Choroid plexus epithelial cell (primary cell): ENCODE measurements at regions not wholly inside any gene's neighbourhood (a gene's known extent, or its start where the extent isn't known, plus 50 kb on each side); places are given as distances from the start of the nearest gene placed in this dataset.

Source experiments
- DNase-seq: peaks from one replicate; pipeline ENCODE4 v3.0.0-alpha.2; 2010; ENCODE audit warnings: low read depth
- H3K4me3 ChIP-seq: 2 replicates; pipeline ENCODE4 v1.5.1; 2011; ENCODE audit warnings: low read depth, mild to moderate bottlenecking, control low read depth, low read length, moderate library complexity
- CTCF ChIP-seq: conservative IDR thresholded peaks from 2 replicates; pipeline ENCODE4 v1.5.1; 2011; ENCODE audit warnings: low read depth, mild to moderate bottlenecking, control low read depth, inconsistent platforms, low read length, moderate library complexity

- no peak overlapping the region for H3K4me3 ChIP-seq
- TF ChIP-seq CTCF, result no peak
- no peak for DNase-seq
Measured at GRCh38 chr19:31952693-31953092, 392.7 kb upstream of the ZNF507 start.

DNA sequence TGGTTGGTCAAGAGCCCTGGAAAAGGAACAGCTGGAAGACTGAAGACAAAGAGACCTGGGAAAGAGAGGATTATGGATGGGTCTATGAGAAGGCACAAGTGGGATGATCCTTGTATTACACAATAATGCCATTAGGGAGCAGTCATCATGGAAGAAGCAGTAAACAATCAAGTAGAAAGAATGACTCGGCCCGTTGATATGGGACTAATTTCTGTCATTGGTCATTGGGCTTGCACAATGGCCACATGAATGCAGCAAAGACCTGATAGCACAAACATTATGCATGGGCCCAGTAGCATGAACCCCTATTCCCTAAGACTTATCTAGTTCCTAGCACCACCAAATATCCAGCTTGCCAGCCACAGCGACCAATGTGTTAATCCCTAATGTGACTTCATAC is 390.3 kb upstream of the ZNF507 start:
- TF ChIP-seq CTCF, result no peak
- no peak overlapping the region for H3K4me3 ChIP-seq
- DNase-seq, result no peak

- no peak for DNase-seq
- no peak for TF ChIP-seq CTCF
- H3K4me3 ChIP-seq, result no peak overlapping the region
Measured at GRCh38 chr19:31955884-31956283, 389.5 kb upstream of the ZNF507 start.

- no peak for DNase-seq
- TF ChIP-seq CTCF, result no peak
- no peak overlapping the region for H3K4me3 ChIP-seq
Measured at GRCh38 chr19:31956771-31957392, 388.5 kb upstream of the ZNF507 start.

DNA sequence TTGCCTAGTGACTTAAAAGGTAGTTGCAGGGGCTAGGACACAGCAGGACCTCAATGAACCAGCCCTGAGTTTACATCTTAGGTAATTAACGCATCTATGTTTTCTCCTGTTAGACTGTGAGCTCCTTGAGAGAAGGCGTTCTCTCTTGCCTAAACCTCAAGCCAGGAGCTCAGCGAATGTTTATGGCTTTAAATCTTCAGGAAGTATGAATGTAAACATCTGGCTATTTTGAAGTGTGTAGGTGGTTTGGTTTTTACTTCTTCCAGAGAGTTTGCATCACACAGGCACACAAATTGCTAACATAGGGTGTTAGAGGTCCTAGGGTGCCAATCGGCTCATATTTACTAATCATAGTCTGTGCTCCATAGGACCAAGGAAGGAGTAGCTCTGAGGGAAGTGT is 387.7 kb upstream of the ZNF507 start:
- no peak for DNase-seq
- H3K4me3 ChIP-seq, result no peak overlapping the region
- TF ChIP-seq CTCF, result no peak

- H3K4me3 ChIP-seq, result no peak overlapping the region
- TF ChIP-seq CTCF, result no peak
- DNase-seq, result no peak
Measured at GRCh38 chr19:31959527-31960018, 385.8 kb upstream of the ZNF507 start.

- no peak for TF ChIP-seq CTCF
- no peak for DNase-seq
- H3K4me3 ChIP-seq, result no peak overlapping the region
Measured at GRCh38 chr19:31960474-31960873, 384.9 kb upstream of the ZNF507 start.
